Neural cell (in vitro differentiated cells): ENCODE measurements at regions not wholly inside any gene's neighbourhood (a gene's known extent, or its start where the extent isn't known, plus 50 kb on each side); places are given as distances from the start of the nearest gene placed in this dataset.

ENCODE experiments used
- H2AFZ ChIP-seq: fragments of 200-600, 300-800 bp; sonication (generic), shearing (Covaris generic); 2 replicates; pipeline ENCODE4 v1.6.0; 2014; ENCODE audit warnings: low read depth, mild to moderate bottlenecking, antibody characterized with exemption, low read length, moderate library complexity
- H3F3A ChIP-seq: fragments of 200-600 bp; shearing (Covaris generic); 2 replicates; pipeline ENCODE4 v1.6.1; 2016; ENCODE audit warnings: mild to moderate bottlenecking, moderate library complexity, mixed read lengths, antibody characterized with exemption, low read length; ENCODE audit not compliant: insufficient read depth, poor library complexity, severe bottlenecking
- H3K27ac ChIP-seq: fragments of 200-600, 300-800 bp; sonication (generic), shearing (Covaris generic); 2 replicates; pipeline ENCODE4 v1.5.1; 2014; ENCODE audit warnings: mild to moderate bottlenecking, low read length, moderate library complexity
- H3K27me3 ChIP-seq: fragments of 300-800, 200-600 bp; sonication (generic), shearing (Covaris generic); 2 replicates; pipeline ENCODE4 v1.6.0; 2014; ENCODE audit warnings: mild to moderate bottlenecking, low read depth, low read length, moderate library complexity; ENCODE audit not compliant: insufficient read depth
- H3K36me3 ChIP-seq: fragments of 300-800, 200-600 bp; sonication (generic), shearing (Covaris generic); 2 replicates; pipeline ENCODE4 v1.5.1; 2014; ENCODE audit warnings: mild to moderate bottlenecking, antibody characterized with exemption, low read length, moderate library complexity; ENCODE audit not compliant: insufficient read depth
- H3K4me2 ChIP-seq: fragments of 300-800, 200-600 bp; sonication (generic), shearing (Covaris generic); 2 replicates; pipeline ENCODE4 v1.6.0; 2014; ENCODE audit warnings: mild to moderate bottlenecking, low read length
- H3K4me3 ChIP-seq: fragments of 300-800, 200-600 bp; sonication (generic), shearing (Covaris generic); 2 replicates; pipeline ENCODE4 v1.5.1; 2014; ENCODE audit warnings: mild to moderate bottlenecking, low read length, moderate library complexity
- H3K79me2 ChIP-seq: fragments of 200-600 bp; shearing (Covaris generic); replicated peaks from 2 replicates; pipeline ENCODE4 v1.6.0; 2014; ENCODE audit warnings: mild to moderate bottlenecking, low read length, moderate library complexity; ENCODE audit not compliant: insufficient read depth
- H3K9ac ChIP-seq: fragments of 300-800, 200-600 bp; sonication (generic), shearing (Covaris generic); 2 replicates; pipeline ENCODE4 v1.6.1; 2016; ENCODE audit warnings: mild to moderate bottlenecking, low read length, mixed read lengths
- H3K9me2 ChIP-seq: fragments of 200-600 bp; shearing (Covaris generic); 2 replicates; pipeline ENCODE4 v1.6.1; 2016; ENCODE audit warnings: mild to moderate bottlenecking, low read length, mixed read lengths; ENCODE audit not compliant: insufficient read depth
- H3K9me3 ChIP-seq: fragments of 200-600, 300-800 bp; sonication (generic), shearing (Covaris generic); 2 replicates; pipeline ENCODE4 v1.6.1; 2016; ENCODE audit warnings: mild to moderate bottlenecking, mixed run types, low read length, moderate library complexity, mixed read lengths
- H4K20me1 ChIP-seq: fragments of 200-600 bp; shearing (Covaris generic); 2 replicates; pipeline ENCODE4 v1.6.1; 2016; ENCODE audit warnings: mild to moderate bottlenecking, mixed run types; ENCODE audit not compliant: insufficient read depth
- EP300 ChIP-seq: fragments of 450-650 bp; conservative IDR thresholded peaks from 2 replicates; pipeline ENCODE4 v1.6.1; 2014; ENCODE audit warnings: antibody characterized with exemption, mild to moderate bottlenecking, moderate library complexity; ENCODE audit not compliant: poor library complexity, severe bottlenecking
- EZH2 ChIP-seq: fragments of 200-600, 300-800 bp; shearing (Covaris generic), sonication (generic); IDR thresholded peaks from 2 replicates; pipeline ENCODE4 v1.6.1; 2014; ENCODE audit warnings: antibody characterized with exemption, low read length, borderline replicate concordance, mild to moderate bottlenecking; ENCODE audit not compliant: insufficient read depth, poor library complexity, severe bottlenecking
- MXI1 ChIP-seq: fragments of 450-650 bp; conservative IDR thresholded peaks from 2 replicates; pipeline ENCODE4 v1.6.1; 2014; ENCODE audit warnings: antibody characterized with exemption, mild to moderate bottlenecking; ENCODE audit not compliant: poor library complexity, severe bottlenecking
- POLR2AphosphoS5 ChIP-seq: IDR thresholded peaks from 2 replicates; pipeline ENCODE4 v1.6.1; 2012
- RAD21 ChIP-seq: fragments of 450-650 bp; conservative IDR thresholded peaks from 2 replicates; pipeline ENCODE4 v1.6.1; 2014; ENCODE audit warnings: antibody characterized with exemption, mild to moderate bottlenecking, moderate library complexity
- TAF1 ChIP-seq: IDR thresholded peaks from 2 replicates; pipeline ENCODE4 v1.6.1; 2012; ENCODE audit warnings: low read depth
- TF ChIP-seq, protein P1 (sequence below): fragments of 450-650 bp; IDR thresholded peaks from 2 replicates; pipeline ENCODE4 v1.5.1; 2014; ENCODE audit warnings: antibody characterized with exemption, mild to moderate bottlenecking, moderate library complexity; ENCODE audit not compliant: poor library complexity, severe bottlenecking
- TF ChIP-seq, protein P2 (sequence below): IDR thresholded peaks from 2 replicates; pipeline ENCODE4 v1.6.1; 2012; ENCODE audit warnings: borderline replicate concordance

- Histone ChIP-seq H3K79me2 (no peaks in the 10 kb centered on the region), H3K9me3 (no peaks in the 10 kb centered on the region), H3K27me3 (no peaks in the 10 kb centered on the region), H3K36me3 (no peaks in the 10 kb centered on the region), H3K27ac (no peak overlapping the region), H3K4me2 (no peak overlapping the region), H3K9ac (no peak overlapping the region), H3K4me3 (no peak overlapping the region), H3K9me2 (no peaks in the 10 kb centered on the region), H3F3A (no peaks in the 10 kb centered on the region), H2AFZ (no peak overlapping the region), H4K20me1 (no peaks in the 10 kb centered on the region)
- TF ChIP-seq, protein P1, sequence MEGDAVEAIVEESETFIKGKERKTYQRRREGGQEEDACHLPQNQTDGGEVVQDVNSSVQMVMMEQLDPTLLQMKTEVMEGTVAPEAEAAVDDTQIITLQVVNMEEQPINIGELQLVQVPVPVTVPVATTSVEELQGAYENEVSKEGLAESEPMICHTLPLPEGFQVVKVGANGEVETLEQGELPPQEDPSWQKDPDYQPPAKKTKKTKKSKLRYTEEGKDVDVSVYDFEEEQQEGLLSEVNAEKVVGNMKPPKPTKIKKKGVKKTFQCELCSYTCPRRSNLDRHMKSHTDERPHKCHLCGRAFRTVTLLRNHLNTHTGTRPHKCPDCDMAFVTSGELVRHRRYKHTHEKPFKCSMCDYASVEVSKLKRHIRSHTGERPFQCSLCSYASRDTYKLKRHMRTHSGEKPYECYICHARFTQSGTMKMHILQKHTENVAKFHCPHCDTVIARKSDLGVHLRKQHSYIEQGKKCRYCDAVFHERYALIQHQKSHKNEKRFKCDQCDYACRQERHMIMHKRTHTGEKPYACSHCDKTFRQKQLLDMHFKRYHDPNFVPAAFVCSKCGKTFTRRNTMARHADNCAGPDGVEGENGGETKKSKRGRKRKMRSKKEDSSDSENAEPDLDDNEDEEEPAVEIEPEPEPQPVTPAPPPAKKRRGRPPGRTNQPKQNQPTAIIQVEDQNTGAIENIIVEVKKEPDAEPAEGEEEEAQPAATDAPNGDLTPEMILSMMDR: no peak
- TF ChIP-seq TAF1 (no peak), EZH2 (no peak), MXI1 (no peak), EP300 (no peak), POLR2AphosphoS5 (no peak), RAD21 (no peak)
- TF ChIP-seq, protein P2, sequence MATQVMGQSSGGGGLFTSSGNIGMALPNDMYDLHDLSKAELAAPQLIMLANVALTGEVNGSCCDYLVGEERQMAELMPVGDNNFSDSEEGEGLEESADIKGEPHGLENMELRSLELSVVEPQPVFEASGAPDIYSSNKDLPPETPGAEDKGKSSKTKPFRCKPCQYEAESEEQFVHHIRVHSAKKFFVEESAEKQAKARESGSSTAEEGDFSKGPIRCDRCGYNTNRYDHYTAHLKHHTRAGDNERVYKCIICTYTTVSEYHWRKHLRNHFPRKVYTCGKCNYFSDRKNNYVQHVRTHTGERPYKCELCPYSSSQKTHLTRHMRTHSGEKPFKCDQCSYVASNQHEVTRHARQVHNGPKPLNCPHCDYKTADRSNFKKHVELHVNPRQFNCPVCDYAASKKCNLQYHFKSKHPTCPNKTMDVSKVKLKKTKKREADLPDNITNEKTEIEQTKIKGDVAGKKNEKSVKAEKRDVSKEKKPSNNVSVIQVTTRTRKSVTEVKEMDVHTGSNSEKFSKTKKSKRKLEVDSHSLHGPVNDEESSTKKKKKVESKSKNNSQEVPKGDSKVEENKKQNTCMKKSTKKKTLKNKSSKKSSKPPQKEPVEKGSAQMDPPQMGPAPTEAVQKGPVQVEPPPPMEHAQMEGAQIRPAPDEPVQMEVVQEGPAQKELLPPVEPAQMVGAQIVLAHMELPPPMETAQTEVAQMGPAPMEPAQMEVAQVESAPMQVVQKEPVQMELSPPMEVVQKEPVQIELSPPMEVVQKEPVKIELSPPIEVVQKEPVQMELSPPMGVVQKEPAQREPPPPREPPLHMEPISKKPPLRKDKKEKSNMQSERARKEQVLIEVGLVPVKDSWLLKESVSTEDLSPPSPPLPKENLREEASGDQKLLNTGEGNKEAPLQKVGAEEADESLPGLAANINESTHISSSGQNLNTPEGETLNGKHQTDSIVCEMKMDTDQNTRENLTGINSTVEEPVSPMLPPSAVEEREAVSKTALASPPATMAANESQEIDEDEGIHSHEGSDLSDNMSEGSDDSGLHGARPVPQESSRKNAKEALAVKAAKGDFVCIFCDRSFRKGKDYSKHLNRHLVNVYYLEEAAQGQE: no peak
Observed at GRCh38 chr3:77718311-77718710, 678.4 kb downstream of the ROBO2 start.

GRCh38 chr3:77720460-77720971, 680.6 kb downstream of the ROBO2 start:
- H4K20me1 ChIP-seq: no peaks in the 10 kb centered on the region
- no peak overlapping the region for H3K4me2 ChIP-seq
- no peak overlapping the region for H2AFZ ChIP-seq
- H3K27ac ChIP-seq: no peak overlapping the region
- H3K36me3 ChIP-seq: no peaks in the 10 kb centered on the region
- H3F3A ChIP-seq: no peaks in the 10 kb centered on the region
- no peak for TF ChIP-seq MXI1
- TF ChIP-seq TAF1: no peak
- TF ChIP-seq EZH2: no peak
- TF ChIP-seq, protein P1: no peak
- H3K4me3 ChIP-seq: no peak overlapping the region
- H3K9ac ChIP-seq: no peak overlapping the region
- H3K9me2 ChIP-seq: no peaks in the 10 kb centered on the region
- no peaks in the 10 kb centered on the region for H3K9me3 ChIP-seq
- no peaks in the 10 kb centered on the region for H3K79me2 ChIP-seq
- H3K27me3 ChIP-seq: no peaks in the 10 kb centered on the region
